Heart left ventricle (tissue), 16 donors: ENCODE measurements at regions not wholly inside any gene's neighbourhood (a gene's known extent, or its start where the extent isn't known, plus 50 kb on each side); places are given as distances from the start of the nearest gene placed in this dataset.

Source experiments
- ATAC-seq, 4 donors: fragments of 200-7000 bp; cut with Tn5 transposase; one replicate each; pipeline ENCODE4 v1.9.1; 2020 to 2022; ENCODE audit warnings: moderate library complexity in 4 of 4, mild to moderate bottlenecking in 3 of 4, moderate number of reproducible peaks in 1 of 4
- DNase-seq, 5 donors: peaks; one replicate each; pipeline ENCODE4 v3.0.0-alpha.2; 2020
- H3K27ac ChIP-seq, 12 donors: fragments of 200-600 bp; sonication (generic) in 4 of 12; one replicate each; pipeline versions ENCODE4 v1.5.0 to v1.8.0; 2016 to 2022; ENCODE audit warnings: mild to moderate bottlenecking in 2 of 12
- H3K27me3 ChIP-seq, 9 donors: fragments of 200-600 bp; sonication (generic) in 2 of 9; one replicate each; pipeline versions ENCODE4 v1.5.1 to v1.8.0; 2016 to 2022; ENCODE audit warnings: mild to moderate bottlenecking in 3 of 9
- H3K36me3 ChIP-seq, 9 donors: fragments of 200-600 bp; sonication (generic) in 2 of 9; one replicate each; pipeline versions ENCODE4 v1.5.0 to v1.8.0; 2018 to 2022; ENCODE audit warnings: mild to moderate bottlenecking in 2 of 9
- H3K4me1 ChIP-seq, 12 donors: fragments of 200-600 bp; sonication (generic) in 4 of 12; one replicate each; pipeline versions ENCODE4 v1.5.0 to v1.8.0; 2016 to 2022; ENCODE audit warnings: mild to moderate bottlenecking in 3 of 12
- H3K4me3 ChIP-seq, 12 donors: fragments of 200-600 bp; sonication (generic) in 4 of 12; one replicate each; pipeline versions ENCODE4 v1.5.0 to v1.8.0; 2017 to 2022; ENCODE audit warnings: mild to moderate bottlenecking in 9 of 12, moderate library complexity in 4 of 12
- H3K9me3 ChIP-seq, 12 donors: fragments of 200-600 bp; sonication (generic) in 4 of 12; one replicate each; pipeline versions ENCODE4 v1.5.0 to v1.8.0; 2016 to 2022; ENCODE audit warnings: mild to moderate bottlenecking in 1 of 12
- POLR2A ChIP-seq, 2 donors: fragments of 450-650 bp; IDR thresholded peaks; one replicate each; pipeline ENCODE4 v1.6.1; 2017; ENCODE audit warnings: antibody characterized with exemption in 2 of 2, mild to moderate bottlenecking in 2 of 2, moderate library complexity in 2 of 2
- WGBS, 4 donors: extraction: QIAGEN DNeasy Blood & Tissue Kit in 2 of 4; methylation state at CpG; one replicate each; pipeline versions ENCODE4 v1.1.5 to v1.1.7; 2013 to 2018; 5-methylcytosine and 5-hydroxymethylcytosine counted together
- intact Hi-C, 10 donors: fragments of 100-400 bp; cut with DNase I; formaldehyde crosslinking; loops; one replicate each; pipeline versions ENCODE4 v1.11.1 to v1.14.2; 2022
- TF ChIP-seq, protein P1 (sequence below), 12 donors: fragments of 200-600 bp; sonication (generic) in 4 of 12; IDR thresholded peaks; one replicate each; pipeline versions ENCODE4 v1.5.0 to v1.8.0; 2018 to 2022; ENCODE audit warnings: antibody characterized with exemption in 12 of 12, mild to moderate bottlenecking in 5 of 12
- donor health status: ischemic (EF 13 %, LVEDD 7.1; RV severe dilation, severe dysfunction).
- donor health status: healthy with polysubstance abuse.
- donor health status: DM: no; HTN: yes; CAD: no.
- donor health status: DM: no; HTN: no; CAD: no.
- donor health status: ischemic (EF 25% LVEDD 6.9; RV normal size, moderate dysfunction).
- donor health status: ischemic (EF 25% LVEDD 5.7; RV mildly dilated, moderate dysfunction).
- donor health status: healthy.
- donor health status: DM: yes; HTN: yes; CAD: no.
- donor health status: ischemic (EF 35%, LVEDD 5.7; RV mildly dilated, moderate dysfunction).
- donor health status: nonischemic (EF 11% LVEDD 7.7; RV severe dilation, severe dysfunction).
- donor health status: DM: yes; HTN: yes; CAD: no.
- donor health status: PGD.
- donor health status: ischemic (EF 29% LVEDD 5.4; RV normal size, mild dysfunction).
- donor health status: nonischemic (EF 23%, LVEDD 6.1; RV moderate dilation, normal function).

DNA sequence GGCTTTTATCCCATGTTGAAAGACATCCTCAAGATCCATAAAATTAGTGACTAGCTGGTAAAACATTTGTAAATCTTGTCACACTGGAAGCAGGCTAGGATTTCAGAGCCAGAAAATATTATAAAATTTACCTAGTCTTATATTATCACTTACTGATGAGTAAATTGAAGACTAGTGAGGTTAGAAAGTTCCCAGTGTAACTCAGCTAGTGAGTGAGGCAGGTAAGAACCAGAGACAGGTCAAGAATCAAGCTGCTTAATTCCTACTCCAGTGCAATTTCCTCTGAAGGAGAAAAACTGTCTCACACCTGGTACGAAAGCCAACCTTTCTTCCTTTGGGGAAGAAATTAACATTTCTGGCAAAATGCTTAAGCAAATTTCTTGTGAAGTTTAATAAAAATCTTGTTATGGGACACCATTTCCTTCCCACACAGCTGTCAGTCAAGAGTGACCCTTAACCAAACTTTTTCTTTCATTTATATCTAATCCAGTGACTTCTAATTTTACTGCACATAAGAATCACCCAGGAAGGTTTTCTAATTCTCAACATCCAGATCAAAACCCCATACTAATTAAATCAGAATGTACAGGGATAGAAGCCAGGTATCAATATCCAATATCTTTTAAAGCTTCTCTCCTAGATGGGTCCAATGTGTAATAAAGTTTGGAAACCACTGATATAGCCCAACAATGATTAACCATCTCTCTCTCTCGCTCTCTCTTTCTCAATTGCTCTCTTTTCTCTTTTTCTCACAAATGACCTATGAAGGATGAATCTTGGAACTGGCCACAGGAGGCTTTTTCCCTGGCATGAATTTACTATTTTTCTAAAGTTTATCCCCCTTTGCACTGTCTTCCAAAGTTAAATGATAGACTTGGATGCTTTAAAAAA is 264.3 kb upstream of the SLC39A10 start:
- TF ChIP-seq POLR2A (IDR thresholded peaks at IDR 0.05) = no peak
- TF ChIP-seq, protein P1, sequence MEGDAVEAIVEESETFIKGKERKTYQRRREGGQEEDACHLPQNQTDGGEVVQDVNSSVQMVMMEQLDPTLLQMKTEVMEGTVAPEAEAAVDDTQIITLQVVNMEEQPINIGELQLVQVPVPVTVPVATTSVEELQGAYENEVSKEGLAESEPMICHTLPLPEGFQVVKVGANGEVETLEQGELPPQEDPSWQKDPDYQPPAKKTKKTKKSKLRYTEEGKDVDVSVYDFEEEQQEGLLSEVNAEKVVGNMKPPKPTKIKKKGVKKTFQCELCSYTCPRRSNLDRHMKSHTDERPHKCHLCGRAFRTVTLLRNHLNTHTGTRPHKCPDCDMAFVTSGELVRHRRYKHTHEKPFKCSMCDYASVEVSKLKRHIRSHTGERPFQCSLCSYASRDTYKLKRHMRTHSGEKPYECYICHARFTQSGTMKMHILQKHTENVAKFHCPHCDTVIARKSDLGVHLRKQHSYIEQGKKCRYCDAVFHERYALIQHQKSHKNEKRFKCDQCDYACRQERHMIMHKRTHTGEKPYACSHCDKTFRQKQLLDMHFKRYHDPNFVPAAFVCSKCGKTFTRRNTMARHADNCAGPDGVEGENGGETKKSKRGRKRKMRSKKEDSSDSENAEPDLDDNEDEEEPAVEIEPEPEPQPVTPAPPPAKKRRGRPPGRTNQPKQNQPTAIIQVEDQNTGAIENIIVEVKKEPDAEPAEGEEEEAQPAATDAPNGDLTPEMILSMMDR (IDR thresholded peaks at IDR 0.05) = no peak
- 85 to 91% (median 91%) methylated on average over 2 of the region's 2 CpGs for WGBS, 4 donors
- Histone ChIP-seq H3K27me3 (no peaks in the 10 kb centered on the region), H3K27ac (no peak overlapping the region), H3K9me3 (no peaks in the 10 kb centered on the region), H3K4me3 (no peak overlapping the region), H3K36me3 (no peaks in the 10 kb centered on the region), H3K4me1 (no peaks in the 10 kb centered on the region)
- ATAC-seq = no peak
- intact Hi-C loops = no loop called here
- no peak for DNase-seq

DNA sequence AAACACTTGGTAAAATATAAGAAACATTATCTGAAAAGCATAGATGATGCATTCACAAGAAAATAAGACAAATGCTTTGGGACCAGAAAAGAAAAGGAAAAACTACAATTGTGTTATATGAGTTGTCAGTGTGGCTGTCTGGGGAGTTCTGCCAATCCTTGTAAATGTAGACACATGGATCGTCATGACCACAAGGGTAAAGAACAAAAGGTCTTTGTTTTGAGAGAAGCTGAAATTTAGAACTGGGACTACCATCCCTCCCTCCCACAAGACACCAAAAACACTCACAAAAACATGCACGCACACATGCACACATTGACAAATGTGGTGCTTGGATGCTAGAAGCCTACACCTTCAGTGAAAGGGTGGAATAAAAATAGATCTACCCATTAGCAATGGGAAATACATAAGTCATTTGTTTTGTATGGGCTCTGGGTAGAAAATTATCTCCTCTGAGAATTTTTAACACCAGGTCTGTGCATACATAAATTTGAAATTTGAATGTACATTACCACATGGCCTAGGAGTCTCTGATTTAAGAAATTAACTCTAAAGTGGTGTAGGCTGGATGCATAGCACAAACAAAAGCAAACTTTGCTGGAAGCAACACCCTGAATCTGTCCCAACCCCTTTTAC is 266.2 kb upstream of the SLC39A10 start:
- intact Hi-C loops = no loop called here
- ATAC-seq (no peak), DNase-seq (no peak)
- 66 to 81% (median 80%) methylated on average over 2 of the region's 2 CpGs for WGBS, 4 donors
- Histone ChIP-seq H3K4me1 (no peaks in the 10 kb centered on the region), H3K27me3 (no peaks in the 10 kb centered on the region), H3K4me3 (no peak overlapping the region), H3K27ac (no peak overlapping the region), H3K9me3 (no peaks in the 10 kb centered on the region), H3K36me3 (no peaks in the 10 kb centered on the region)
- TF ChIP-seq, protein P1 (IDR thresholded peaks at IDR 0.05) = no peak
- no peak for TF ChIP-seq POLR2A (IDR thresholded peaks at IDR 0.05)

DNA sequence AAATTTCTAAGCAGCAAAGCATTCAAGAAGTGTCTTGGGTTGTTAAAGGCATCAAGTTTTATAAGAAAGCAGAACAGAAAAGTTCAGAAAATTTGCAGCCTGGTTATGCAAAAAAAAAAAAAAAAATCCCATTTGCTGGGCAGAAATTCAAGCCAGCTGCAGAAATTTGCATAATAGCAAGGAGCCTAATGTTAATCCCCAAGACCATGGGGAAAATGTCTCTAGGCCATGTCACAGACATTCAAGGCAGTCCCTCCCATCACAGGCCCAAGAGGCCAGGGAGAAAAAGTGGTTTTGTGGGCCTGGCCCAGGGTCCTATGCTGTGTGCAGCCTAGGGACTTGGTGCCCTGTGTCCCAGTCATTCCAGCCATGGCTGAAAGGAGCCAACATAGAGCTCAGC is 269.0 kb upstream of the SLC39A10 start:
- Histone ChIP-seq H3K4me1 (no peaks in the 10 kb centered on the region), H3K36me3 (no peaks in the 10 kb centered on the region), H3K27me3 (no peaks in the 10 kb centered on the region), H3K4me3 (no peak overlapping the region), H3K27ac (no peak overlapping the region), H3K9me3 (no peaks in the 10 kb centered on the region)
- TF ChIP-seq POLR2A (IDR thresholded peaks at IDR 0.05) = no peak
- TF ChIP-seq, protein P1 (IDR thresholded peaks at IDR 0.05) = no peak
- ATAC-seq (no peak), DNase-seq (no peak)
- intact Hi-C loops = no loop called here

DNA sequence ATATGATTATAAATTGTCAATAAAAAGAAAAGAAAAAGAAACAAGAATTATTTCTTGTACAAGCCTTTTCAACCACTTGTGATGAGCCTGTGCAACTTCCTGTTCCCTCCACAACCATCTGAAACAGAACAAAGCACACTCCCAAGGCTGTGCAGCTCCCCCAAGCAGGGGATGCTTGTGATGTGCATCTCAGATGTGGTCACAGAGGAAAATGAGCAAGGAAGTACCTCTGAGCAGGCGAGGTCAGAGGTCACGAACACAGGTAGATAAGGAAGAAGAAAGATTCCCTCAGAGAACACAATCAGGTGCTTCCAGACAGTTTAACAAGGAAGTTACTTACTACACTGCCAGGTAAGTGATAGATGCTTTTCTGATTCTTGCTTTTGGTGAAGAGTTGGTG is 274.8 kb upstream of the SLC39A10 start:
- intact Hi-C loops = no loop called here
- 68 to 90% (median 72%) methylated on average over 2 of the region's 2 CpGs for WGBS, 4 donors
- no peak for ATAC-seq

More for the DNA sequence above, 274.8 kb upstream of the SLC39A10 start:
- no peak for DNase-seq
- TF ChIP-seq, protein P1 (IDR thresholded peaks at IDR 0.05) = no peak
- no peak for TF ChIP-seq POLR2A (IDR thresholded peaks at IDR 0.05)
- Histone ChIP-seq H3K36me3 (no peaks in the 10 kb centered on the region), H3K27ac (no peak overlapping the region), H3K4me3 (no peak overlapping the region), H3K4me1 (no peaks in the 10 kb centered on the region), H3K27me3 (no peaks in the 10 kb centered on the region), H3K9me3 (no peaks in the 10 kb centered on the region)
